GM19023 (cell line): ENCODE measurements at regions not wholly inside any gene's neighbourhood (a gene's known extent, or its start where the extent isn't known, plus 50 kb on each side); places are given as distances from the start of the nearest gene placed in this dataset.
"Not testable (repeated sequence)": the region's sequence is repeated elsewhere in the genome, so short reads cannot be mapped to it uniquely, and the experiment has no call there.

Experiments
- ATAC-seq: cut with Tn5 transposase; IDR thresholded peaks from one replicate; pipeline ENCODE4 v1.9.1; 2021; ENCODE audit warnings: mild to moderate bottlenecking, moderate library complexity; ENCODE audit not compliant: unreplicated experiment

DNA sequence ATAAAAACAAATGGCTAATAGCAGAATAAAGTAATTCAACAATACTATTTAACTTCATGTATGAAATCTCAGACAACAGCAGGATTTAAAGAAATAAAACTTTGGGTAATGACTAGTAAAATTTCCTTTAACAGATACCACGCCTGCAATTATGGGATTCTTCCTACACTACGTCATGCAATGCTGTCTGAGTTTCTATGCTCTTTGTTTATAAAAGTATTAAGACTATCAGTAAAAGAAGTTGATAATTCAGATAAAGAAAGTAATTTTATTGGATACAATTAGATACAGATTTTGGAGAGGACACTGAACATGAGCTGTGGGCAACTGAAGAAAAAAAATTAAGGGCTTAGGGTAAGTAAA, 308.4 kb upstream of the LRFN5 start:
- ATAC-seq: no peak

GRCh38 chr14:41297576-41298327, 308.9 kb upstream of the LRFN5 start:
- no peak for ATAC-seq

DNA sequence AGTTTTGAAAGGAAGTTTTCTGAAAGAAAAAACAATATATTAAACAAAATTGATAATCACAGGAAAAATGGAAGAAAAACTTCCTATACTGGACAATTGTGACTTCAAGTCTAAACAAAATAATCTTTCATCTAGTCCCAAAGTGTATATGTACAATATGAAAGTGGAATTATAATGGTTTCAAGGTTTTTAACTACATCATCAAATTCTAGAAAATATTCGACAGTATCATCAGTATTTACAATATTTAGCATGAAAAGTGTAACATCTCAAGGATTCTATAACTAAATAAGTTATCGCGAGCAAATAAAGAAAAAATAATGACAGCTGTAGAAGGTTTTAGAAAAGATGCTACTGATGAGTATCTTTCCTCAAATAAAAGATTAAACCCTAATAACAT, 310.9 kb upstream of the LRFN5 start:
- no peak for ATAC-seq

- ATAC-seq: no peak
These were observed 317.7 kb upstream of the LRFN5 start for GRCh38 chr14:41289025-41289424.

DNA sequence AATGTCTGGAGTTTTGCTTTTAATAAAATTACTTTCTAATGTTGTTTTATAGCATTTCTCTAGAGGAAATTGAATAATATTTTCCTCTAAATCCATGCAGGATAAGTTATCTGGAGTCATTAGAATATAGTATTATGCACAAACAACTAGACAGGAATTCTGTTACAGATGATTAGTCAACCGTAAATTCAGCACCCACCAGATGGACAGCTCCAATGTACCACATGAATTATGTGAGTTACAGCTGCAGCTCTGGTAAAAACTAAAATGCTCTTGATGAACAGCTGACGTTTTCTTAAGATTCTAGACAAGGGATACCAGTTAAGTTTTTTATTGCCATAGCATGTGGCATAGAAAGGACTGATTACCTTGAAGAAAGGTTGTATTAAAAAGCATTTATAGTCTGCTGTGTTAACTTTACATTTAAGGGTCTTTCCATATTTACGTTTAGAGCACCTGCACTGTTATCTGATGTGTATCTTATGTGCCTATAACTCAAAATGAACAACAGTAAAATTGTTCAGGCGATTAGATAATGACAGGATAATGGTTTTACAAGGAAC, 321.4 kb upstream of the LRFN5 start:
- ATAC-seq: no peak

DNA sequence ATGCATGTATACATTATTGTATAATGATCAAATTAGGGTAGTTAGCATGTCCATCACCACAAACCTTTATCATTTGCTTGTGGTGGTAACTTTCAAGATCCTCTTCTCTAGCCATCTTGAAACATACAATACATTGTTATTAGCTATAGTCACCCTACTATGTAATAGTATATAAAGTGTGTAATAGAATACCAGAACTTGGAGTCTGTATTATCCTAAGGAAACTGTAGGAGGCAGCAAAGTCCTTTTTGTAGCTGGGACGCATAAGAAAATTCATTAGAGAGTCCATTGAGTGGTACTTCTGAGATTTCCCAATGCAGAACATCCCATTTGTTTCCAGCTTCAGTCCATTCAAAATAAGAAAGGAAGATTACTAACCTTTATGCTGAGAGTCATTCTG, 325.9 kb upstream of the LRFN5 start:
- no peak for ATAC-seq

- ATAC-seq: no peak
These were observed 329.2 kb upstream of the LRFN5 start for GRCh38 chr14:41277450-41277849.

DNA sequence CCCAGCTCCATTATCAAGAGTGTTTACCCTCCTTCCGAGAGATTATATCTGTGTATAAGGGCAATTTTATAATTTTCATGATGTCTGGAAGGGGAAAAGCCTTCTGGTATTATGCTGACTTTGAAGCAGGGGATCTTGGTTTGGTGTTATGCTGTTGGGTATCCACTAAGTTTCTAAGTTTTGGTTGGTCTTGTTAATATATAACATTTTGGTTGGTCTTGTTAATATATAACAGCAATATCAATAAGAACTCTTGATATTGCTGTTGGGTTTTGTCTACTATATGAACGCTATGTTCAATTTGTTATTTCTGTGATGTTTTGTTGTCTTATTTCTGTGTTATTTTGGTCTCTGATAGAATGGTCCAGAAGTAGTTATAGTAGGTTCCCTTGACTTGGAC, 349.2 kb upstream of the LRFN5 start:
- ATAC-seq: no peak

- ATAC-seq: no peak
These were observed 371.2 kb upstream of the LRFN5 start for GRCh38 chr14:41235466-41235865.

- ATAC-seq: no peak
These were observed 376.0 kb upstream of the LRFN5 start for GRCh38 chr14:41230683-41231082.

GRCh38 chr14:41229824-41230223, 376.9 kb upstream of the LRFN5 start:
- no peak for ATAC-seq

DNA sequence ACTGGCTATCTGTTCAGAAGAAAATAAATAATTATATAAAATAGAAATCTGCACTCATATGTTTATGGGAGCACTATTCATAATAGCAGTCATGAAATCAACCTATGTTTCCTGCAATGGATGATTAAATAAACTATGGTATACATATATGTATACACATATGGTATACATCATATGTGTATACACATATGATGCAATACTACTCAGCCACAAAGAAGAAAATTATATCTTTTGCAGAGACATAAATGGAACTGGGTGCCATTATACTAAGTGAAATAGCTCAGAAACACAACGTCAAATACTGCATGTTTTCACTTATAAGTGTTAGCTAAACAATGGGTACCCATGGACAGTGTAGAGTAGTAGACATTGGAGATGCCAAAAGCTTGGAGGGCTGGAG, 381.2 kb upstream of the LRFN5 start:
- no peak for ATAC-seq

- ATAC-seq: no peak
These were observed 384.1 kb upstream of the LRFN5 start for GRCh38 chr14:41222581-41222980.

DNA sequence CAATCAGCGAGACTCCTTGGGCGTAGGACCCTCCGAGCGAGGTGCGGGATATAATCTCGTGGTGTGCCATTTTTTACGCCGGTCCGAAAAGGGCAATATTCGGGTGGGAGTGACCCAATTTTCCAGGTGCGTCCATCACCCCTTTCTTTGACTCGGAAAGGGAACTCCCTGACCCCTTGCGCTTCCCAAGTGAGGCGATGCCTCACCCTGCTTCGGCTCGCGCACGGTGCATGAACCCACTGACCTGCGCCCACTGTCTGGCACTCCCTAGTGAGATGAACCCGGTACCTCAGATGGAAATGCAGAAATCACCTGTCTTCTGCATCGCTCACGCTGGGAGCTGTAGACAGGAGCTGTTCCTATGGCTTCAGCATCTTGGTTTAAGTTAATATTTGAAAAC, 391.7 kb upstream of the LRFN5 start:
- ATAC-seq: not testable (repeated sequence)

DNA sequence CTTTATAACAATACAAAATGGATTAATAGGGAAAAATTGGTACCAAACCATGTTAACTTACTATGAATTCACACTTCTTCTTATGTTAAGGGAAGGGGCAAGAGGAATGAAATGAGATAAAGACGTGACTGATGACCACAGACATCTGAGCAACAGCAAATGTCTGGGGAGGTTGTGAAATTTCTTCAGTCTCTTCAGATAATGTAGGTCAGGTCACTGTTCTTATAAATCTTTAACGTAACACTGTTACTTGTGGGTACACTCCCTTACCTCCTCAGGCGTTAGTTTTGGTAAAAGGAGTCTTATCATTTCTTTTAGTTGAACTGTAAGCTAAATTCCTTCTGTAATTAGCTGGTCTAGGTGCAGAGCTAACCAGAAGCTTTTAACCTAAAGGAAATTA, 405.0 kb upstream of the LRFN5 start:
- no peak for ATAC-seq

DNA sequence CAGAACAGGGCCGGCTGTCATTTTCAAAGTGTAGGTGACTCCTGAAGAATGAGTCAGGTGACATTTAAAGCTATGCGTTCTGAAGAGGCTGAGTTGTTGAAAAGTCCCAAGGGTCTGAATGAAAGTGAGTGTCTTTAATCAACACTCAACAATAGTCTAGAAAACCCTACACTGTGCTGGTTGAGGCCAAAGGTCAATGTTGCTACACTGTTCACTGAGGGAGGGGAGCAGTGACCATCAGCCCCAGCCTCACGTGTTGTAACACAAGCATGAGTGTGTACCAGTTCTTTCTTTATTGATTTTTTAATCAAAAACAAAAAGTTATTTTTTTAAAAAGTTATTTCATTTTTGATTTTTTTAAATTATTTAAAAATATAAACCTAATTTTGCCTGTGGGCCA, 418.8 kb upstream of the LRFN5 start:
- ATAC-seq: no peak

GRCh38 chr14:41171045-41171444, 435.6 kb upstream of the LRFN5 start:
- ATAC-seq: no peak

DNA sequence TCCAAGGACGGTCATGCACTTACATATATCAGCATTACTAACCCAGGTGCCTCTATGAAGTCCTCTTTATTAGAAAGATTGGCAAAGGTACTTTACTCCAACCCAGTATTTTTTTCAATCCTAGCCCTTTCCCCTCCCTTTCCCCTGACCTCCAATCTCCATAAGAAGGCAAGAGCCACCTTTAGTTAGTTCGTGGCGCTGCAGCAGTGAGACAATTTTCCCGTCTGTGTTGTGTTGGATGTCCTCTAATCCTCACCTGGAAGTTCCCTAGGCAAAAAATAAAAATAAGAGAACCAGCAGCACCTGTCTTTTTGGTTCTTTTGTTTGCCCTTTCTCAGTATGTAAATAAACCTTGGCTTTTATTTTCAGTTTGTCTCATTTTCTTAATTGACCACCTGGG, 439.6 kb upstream of the LRFN5 start:
- no peak for ATAC-seq

- ATAC-seq: no peak
These were observed 452.4 kb upstream of the LRFN5 start for GRCh38 chr14:41154143-41154807.

- ATAC-seq: no peak
These were observed 460.3 kb upstream of the LRFN5 start for GRCh38 chr14:41146391-41146790.

DNA sequence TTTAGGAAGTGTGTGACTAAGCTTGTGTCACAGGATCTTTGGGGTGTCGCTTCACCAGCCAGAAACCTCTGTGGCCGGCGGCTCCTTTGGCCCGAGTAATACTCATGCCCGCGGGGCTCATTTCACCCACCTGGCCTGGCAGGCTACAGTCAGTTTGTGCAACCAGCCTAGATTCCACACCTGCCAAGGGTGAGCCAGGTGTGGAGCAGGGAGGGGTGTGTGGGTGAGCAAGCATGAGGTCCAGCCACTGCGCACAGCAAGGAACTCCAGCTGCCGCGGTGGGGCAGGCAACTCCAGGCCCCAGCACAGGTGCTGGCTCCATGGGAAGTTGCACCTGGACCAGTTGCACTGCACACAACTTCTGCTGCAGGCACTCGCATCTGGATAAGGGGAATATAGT, 462.3 kb upstream of the LRFN5 start:
- ATAC-seq: no peak

GRCh38 chr14:41137741-41138140, 468.9 kb upstream of the LRFN5 start:
- ATAC-seq: no peak
